ENCODE measurements at regions not wholly inside any gene's neighbourhood (a gene's known extent, or its start where the extent isn't known, plus 50 kb on each side); places are given as distances from the start of the nearest gene placed in this dataset.

GRCh38 chr12:24751181-24751580 is 197.7 kb downstream of the BCAT1 start:
- no peaks in the 10 kb centered on the region for H3K9me3 ChIP-seq (ENCODE audit: low read length)
- H3F3A ChIP-seq (ENCODE audit: insufficient read depth, low read length, poor library complexity, severe bottlenecking) = no peaks in the 10 kb centered on the region
- no peaks in the 10 kb centered on the region for H3K9me2 ChIP-seq (ENCODE audit: insufficient read depth, low read length)
- H3K4me3 ChIP-seq (ENCODE audit: low read length) = no peak overlapping the region
- no peaks in the 10 kb centered on the region for H4K20me1 ChIP-seq (ENCODE audit: insufficient read depth)
- H2AFZ ChIP-seq (ENCODE audit: low read depth, low read length) = no peak overlapping the region
- no peaks in the 10 kb centered on the region for H3K79me2 ChIP-seq (replicated peaks; ENCODE audit: insufficient read depth, low read length)
- TF ChIP-seq MXI1 (conservative IDR thresholded peaks at IDR 0.05; ENCODE audit: poor library complexity, severe bottlenecking) = no peak
- TF ChIP-seq SMC3 (conservative IDR thresholded peaks at IDR 0.05; ENCODE audit: poor library complexity) = no peak
- no peak for TF ChIP-seq REST (IDR thresholded peaks at IDR 0.05; ENCODE audit: borderline replicate concordance)
- no peak for TF ChIP-seq EP300 (conservative IDR thresholded peaks at IDR 0.05; ENCODE audit: poor library complexity, severe bottlenecking)
- no peak for TF ChIP-seq TAF1 (IDR thresholded peaks at IDR 0.05; ENCODE audit: low read depth)
- no peak for TF ChIP-seq RAD21 (conservative IDR thresholded peaks at IDR 0.05)
- TF ChIP-seq CTCF (IDR thresholded peaks at IDR 0.05; ENCODE audit: poor library complexity, severe bottlenecking) = no peak
- no peak for TF ChIP-seq POLR2AphosphoS5 (IDR thresholded peaks at IDR 0.05)
- no peak for TF ChIP-seq EZH2 (IDR thresholded peaks at IDR 0.05; ENCODE audit: borderline replicate concordance, insufficient read depth, low read length, poor library complexity, severe bottlenecking)
- H3K36me3 ChIP-seq (ENCODE audit: insufficient read depth, low read length) = no peaks in the 10 kb centered on the region
- no peaks in the 10 kb centered on the region for H3K27me3 ChIP-seq (ENCODE audit: insufficient read depth, low read depth, low read length)
- H3K4me2 ChIP-seq (ENCODE audit: low read length) = no peak overlapping the region
- H3K27ac ChIP-seq (ENCODE audit: low read length) = no peak overlapping the region
- H3K9ac ChIP-seq (ENCODE audit: low read length) = no peak overlapping the region

GRCh38 chr12:24750263-24750662 is 198.6 kb downstream of the BCAT1 start:
- H3K36me3 ChIP-seq (ENCODE audit: insufficient read depth, low read length) = no peaks in the 10 kb centered on the region
- no peaks in the 10 kb centered on the region for H3K27me3 ChIP-seq (ENCODE audit: insufficient read depth, low read depth, low read length)
- TF ChIP-seq CTCF (IDR thresholded peaks at IDR 0.05; ENCODE audit: poor library complexity, severe bottlenecking) (no peak), EZH2 (IDR thresholded peaks at IDR 0.05; ENCODE audit: borderline replicate concordance, insufficient read depth, low read length, poor library complexity, severe bottlenecking) (no peak), REST (IDR thresholded peaks at IDR 0.05; ENCODE audit: borderline replicate concordance) (no peak), MXI1 (conservative IDR thresholded peaks at IDR 0.05; ENCODE audit: poor library complexity, severe bottlenecking) (no peak), RAD21 (conservative IDR thresholded peaks at IDR 0.05) (no peak), SMC3 (conservative IDR thresholded peaks at IDR 0.05; ENCODE audit: poor library complexity) (no peak), TAF1 (IDR thresholded peaks at IDR 0.05; ENCODE audit: low read depth) (no peak), POLR2AphosphoS5 (IDR thresholded peaks at IDR 0.05) (no peak), EP300 (conservative IDR thresholded peaks at IDR 0.05; ENCODE audit: poor library complexity, severe bottlenecking) (no peak)
- H3K79me2 ChIP-seq (replicated peaks; ENCODE audit: insufficient read depth, low read length) = no peaks in the 10 kb centered on the region
- H3K9me2 ChIP-seq (ENCODE audit: insufficient read depth, low read length) = no peaks in the 10 kb centered on the region
- H3K9ac ChIP-seq (ENCODE audit: low read length) = no peak overlapping the region
- H3K9me3 ChIP-seq (ENCODE audit: low read length) = no peaks in the 10 kb centered on the region
- H3K4me2 ChIP-seq (ENCODE audit: low read length) = no peak overlapping the region
- H4K20me1 ChIP-seq (ENCODE audit: insufficient read depth) = no peaks in the 10 kb centered on the region
- H3K27ac ChIP-seq (ENCODE audit: low read length) = no peak overlapping the region
- no peaks in the 10 kb centered on the region for H3F3A ChIP-seq (ENCODE audit: insufficient read depth, low read length, poor library complexity, severe bottlenecking)
- H2AFZ ChIP-seq (ENCODE audit: low read depth, low read length) = no peak overlapping the region
- H3K4me3 ChIP-seq (ENCODE audit: low read length) = no peak overlapping the region
